Pancreas (tissue), 10 donors: ENCODE measurements at regions not wholly inside any gene's neighbourhood (a gene's known extent, or its start where the extent isn't known, plus 50 kb on each side); places are given as distances from the start of the nearest gene placed in this dataset.

Experiments used
- ATAC-seq, 4 donors: fragments of 200-7000 bp; cut with Tn5 transposase; one replicate each; pipeline versions ENCODE4 v1.8.0 to v1.9.1; 2020; ENCODE audit warnings: mild to moderate bottlenecking in 4 of 4, moderate library complexity in 4 of 4
- DNase-seq, 6 donors: peaks; one replicate each; pipeline ENCODE4 v3.0.0-alpha.2; 2020
- FAIRE-seq: peaks from 2 replicates; lab custom pipeline; 2012; peaks lifted over from hg19 to GRCh38; lab: Jason Lieb, UNC
- H3K27ac ChIP-seq, 4 donors: fragments of 200-600 bp; sonication (generic); 1 replicate in 3 of 4; 2 replicates in 1 of 4; pipeline versions ENCODE4 v1.5.0 to v1.8.0; 2020
- H3K27me3 ChIP-seq, 4 donors: fragments of 200-600 bp; one replicate each; pipeline ENCODE4 v1.8.0; 2021
- H3K36me3 ChIP-seq, 3 donors: fragments of 200-600 bp; sonication (generic) in 1 of 3; one replicate each; pipeline versions ENCODE4 v1.5.0 to v1.8.0; 2020 to 2021
- H3K4me1 ChIP-seq, 3 donors: fragments of 200-600 bp; one replicate each; pipeline ENCODE4 v1.8.0; 2021
- H3K4me3 ChIP-seq, 4 donors: fragments of 200-600 bp; sonication (generic) in 2 of 4; one replicate each; pipeline versions ENCODE4 v1.5.0 to v1.8.0; 2020 to 2021
- H3K9me3 ChIP-seq, 4 donors: fragments of 200-600 bp; one replicate each; pipeline ENCODE4 v1.8.0; 2021
- CTCF ChIP-seq, 4 donors: fragments of 200-600 bp; sonication (generic) in 3 of 4; IDR thresholded peaks; one replicate each; pipeline versions ENCODE4 v1.5.0 to v1.8.0; 2021; ENCODE audit warnings: antibody characterized with exemption in 4 of 4
- WGBS, 2 donors: extraction: QIAGEN DNeasy Blood & Tissue Kit; methylation state at CpG; one replicate each; pipeline ENCODE4 v1.1.7; 2013; 5-methylcytosine and 5-hydroxymethylcytosine counted together
- intact Hi-C, 3 donors: fragments of 100-400 bp; cut with DNase I; formaldehyde crosslinking; loops; one replicate each; pipeline versions ENCODE4 v1.11.1 to v1.14.2; 2022
- donor health status: healthy with polysubstance abuse.
- donor health status: DM: no; HTN: no; CAD: no; lungs with moderate emphysema.
- donor health status: DM: no; HTN: no; CAD: no.
- donor health status: control.
- donor health status: control.
- donor health status: Bipolar disorder and iron deficiency.
- donor health status: DM: yes; HTN: yes; CAD: no.
- donor health status: DM: no; HTN: no; CAD: no.
- donor health status: DM: no; HTN: no; CAD: no.
- donor health status: DM: yes; HTN: yes; CAD: no.

- intact Hi-C loops, result no loop called here
- Histone ChIP-seq H3K36me3 (no peaks in the 10 kb centered on the region), H3K27me3 (no peaks in the 10 kb centered on the region), H3K4me3 (no peak overlapping the region), H3K9me3 (no peaks in the 10 kb centered on the region), H3K27ac (peak overlapping the region in 1 of 4 donors; percentile 1), H3K4me1 (no peaks in the 10 kb centered on the region)
- no peak for DNase-seq
- FAIRE-seq, result no peak
- no peak for TF ChIP-seq CTCF (IDR thresholded peaks at IDR 0.05)
- ATAC-seq, result peak in 1 of 4 donors; percentile 44
These were observed 166.1 kb downstream of the ANKRD30B start for GRCh38 chr18:14914121-14914520.

DNA sequence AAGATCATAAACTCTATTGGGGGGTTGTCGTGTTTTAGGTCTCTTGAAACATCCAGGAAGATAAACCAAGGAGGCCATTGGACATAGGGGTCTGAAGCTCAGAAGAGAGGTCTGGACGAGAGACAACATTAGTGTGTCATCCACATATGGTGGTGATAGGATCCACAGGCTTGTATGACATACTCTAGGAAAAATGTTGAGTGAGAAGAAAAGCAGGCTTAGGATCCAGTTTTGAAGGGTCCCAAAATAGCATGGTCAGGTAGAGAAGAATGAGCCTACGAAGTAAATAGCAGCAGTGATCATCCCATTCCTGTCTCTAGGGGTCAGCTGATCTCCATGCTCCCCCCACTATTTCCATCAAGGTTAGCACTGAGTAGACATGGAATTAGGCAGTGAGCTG lies 166.8 kb downstream of the ANKRD30B start:
- Histone ChIP-seq H3K4me3 (no peak overlapping the region), H3K36me3 (no peaks in the 10 kb centered on the region), H3K9me3 (no peaks in the 10 kb centered on the region), H3K27ac (peak overlapping the region in 1 of 4 donors; percentile 1), H3K4me1 (no peaks in the 10 kb centered on the region), H3K27me3 (no peaks in the 10 kb centered on the region)
- no peak for FAIRE-seq
- DNase-seq, result no peak
- WGBS, 2 donors, result 61 to 71% methylated on average over 3 of the region's 3 CpGs
- TF ChIP-seq CTCF (IDR thresholded peaks at IDR 0.05), result no peak
- ATAC-seq, result no peak
- intact Hi-C loops, result no loop called here

GRCh38 chr18:14916181-14916580 lies 168.2 kb downstream of the ANKRD30B start:
- intact Hi-C loops, result no loop called here
- Histone ChIP-seq H3K27ac (no peak overlapping the region), H3K4me3 (no peak overlapping the region), H3K9me3 (no peaks in the 10 kb centered on the region), H3K36me3 (no peaks in the 10 kb centered on the region), H3K27me3 (no peaks in the 10 kb centered on the region), H3K4me1 (no peaks in the 10 kb centered on the region)
- no peak for ATAC-seq
- no peak for DNase-seq
- no peak for FAIRE-seq
- 57 to 58% methylated on average over 1 of the region's 1 CpG for WGBS, 2 donors
- TF ChIP-seq CTCF (IDR thresholded peaks at IDR 0.05), result no peak

GRCh38 chr18:14916851-14917250 lies 168.9 kb downstream of the ANKRD30B start:
- ATAC-seq (no peak), FAIRE-seq (no peak), DNase-seq (no peak)
- Histone ChIP-seq H3K36me3 (no peaks in the 10 kb centered on the region), H3K9me3 (no peaks in the 10 kb centered on the region), H3K27ac (no peak overlapping the region), H3K4me3 (no peak overlapping the region), H3K27me3 (no peaks in the 10 kb centered on the region), H3K4me1 (no peaks in the 10 kb centered on the region)
- WGBS, 2 donors, result 71 to 72% methylated on average over 6 of the region's 6 CpGs
- TF ChIP-seq CTCF (IDR thresholded peaks at IDR 0.05), result no peak
- intact Hi-C loops, result no loop called here

DNA sequence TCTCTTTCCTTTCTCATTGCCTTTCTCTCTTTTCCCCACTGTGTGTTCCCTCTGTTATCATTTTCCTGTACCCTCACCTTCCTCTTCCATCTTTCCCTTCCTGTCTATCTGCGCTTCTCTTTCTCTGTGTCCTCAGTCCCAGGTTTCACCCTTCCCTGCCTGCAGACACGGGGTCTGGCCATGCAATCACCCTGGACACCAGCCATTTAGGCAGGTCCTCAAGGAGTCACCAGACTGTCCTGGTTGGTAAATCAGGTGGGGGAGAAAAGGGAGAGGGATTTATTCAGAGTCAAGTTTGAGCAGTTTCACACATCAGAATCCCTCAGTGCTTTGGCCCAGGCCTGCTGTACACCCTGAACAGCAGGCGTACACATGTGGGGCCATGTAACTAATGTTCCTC lies 169.3 kb downstream of the ANKRD30B start:
- no peak for FAIRE-seq
- Histone ChIP-seq H3K27me3 (no peaks in the 10 kb centered on the region), H3K27ac (no peak overlapping the region), H3K36me3 (no peaks in the 10 kb centered on the region), H3K9me3 (no peaks in the 10 kb centered on the region), H3K4me1 (no peaks in the 10 kb centered on the region), H3K4me3 (no peak overlapping the region)
- WGBS, 2 donors, result 68 to 73% methylated on average over 3 of the region's 3 CpGs
- no peak for TF ChIP-seq CTCF (IDR thresholded peaks at IDR 0.05)
- no peak for DNase-seq
- no peak for ATAC-seq
- intact Hi-C loops, result no loop called here
